Lower leg skin (tissue), 4 donors: ENCODE measurements at regions not wholly inside any gene's neighbourhood (a gene's known extent, or its start where the extent isn't known, plus 50 kb on each side); places are given as distances from the start of the nearest gene placed in this dataset.

Experiments used
- DNase-seq, 2 donors: peaks; one replicate each; pipeline ENCODE4 v3.0.0-alpha.2; 2019; ENCODE audit warnings: low spot score in 2 of 2
- H3K4me3 ChIP-seq: fragments of 200-600 bp; sonication (generic); 2 replicates; pipeline ENCODE4 v1.5.1; 2017; ENCODE audit warnings: mild to moderate bottlenecking, low read depth; ENCODE audit not compliant: poor library complexity, severe bottlenecking
- CTCF ChIP-seq, 3 donors: fragments of 450-650 bp; IDR thresholded peaks; one replicate each; pipeline ENCODE4 v1.5.1; 2016; ENCODE audit warnings: antibody characterized with exemption in 3 of 3, mild to moderate bottlenecking in 3 of 3, moderate library complexity in 2 of 3
- POLR2A ChIP-seq, 2 donors: fragments of 450-650 bp; IDR thresholded peaks; one replicate each; pipeline ENCODE4 v1.6.1; 2016 to 2017; ENCODE audit warnings: antibody characterized with exemption in 2 of 2, mild to moderate bottlenecking in 1 of 2, moderate library complexity in 1 of 2
- WGBS, 2 donors: methylation state at CpG; one replicate each; pipeline ENCODE4 v1.1.5; 2018; 5-methylcytosine and 5-hydroxymethylcytosine counted together
- intact Hi-C: fragments of 100-400 bp; cut with DNase I; formaldehyde crosslinking; loops from one replicate; pipeline ENCODE4 v1.15.0; 2023; ENCODE audit warnings: low total_unique reads

DNA sequence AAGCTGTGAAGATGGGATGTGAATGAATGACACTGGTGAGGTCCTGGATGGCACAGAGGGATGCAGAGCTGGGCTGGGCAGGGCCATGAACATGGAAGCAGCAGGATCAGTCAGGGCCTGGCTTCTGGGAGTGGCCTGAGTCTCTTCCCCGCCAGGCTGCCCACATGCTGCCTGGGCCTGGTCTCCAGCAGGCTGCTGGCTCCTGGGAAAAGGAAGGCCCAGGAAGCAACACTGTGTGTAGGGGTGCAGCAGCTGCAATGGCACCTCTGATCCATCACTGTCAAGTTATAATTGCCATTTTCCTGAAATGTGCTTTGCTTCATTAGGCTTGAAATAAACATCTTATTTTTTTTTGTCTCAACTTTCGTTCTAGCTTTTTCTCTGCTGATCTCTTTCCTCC lies 260.2 kb upstream of the N4BP1 start:
- TF ChIP-seq CTCF (IDR thresholded peaks at IDR 0.05) (no peak), POLR2A (IDR thresholded peaks at IDR 0.05) (no peak)
- 60 to 63% methylated on average over 2 of the region's 2 CpGs for WGBS, 2 donors
- H3K4me3 ChIP-seq: no peak overlapping the region
- intact Hi-C loops: no loop called here
- no peak for DNase-seq

- H3K4me3 ChIP-seq: no peak overlapping the region
- intact Hi-C loops: no loop called here
- no peak for TF ChIP-seq CTCF (IDR thresholded peaks at IDR 0.05)
- 53 to 65% methylated on average over 3 of the region's 3 CpGs for WGBS, 2 donors
- no peak for DNase-seq
Measured at GRCh38 chr16:48865520-48865919, 255.5 kb upstream of the N4BP1 start.

- intact Hi-C loops: no loop called here
- no peak for TF ChIP-seq CTCF (IDR thresholded peaks at IDR 0.05)
- no peak for TF ChIP-seq POLR2A (IDR thresholded peaks at IDR 0.05)
- 100% methylated on average over 1 of the region's 1 CpG for WGBS, 2 donors
- DNase-seq: no peak
- no peak overlapping the region for H3K4me3 ChIP-seq
Measured at GRCh38 chr16:48864055-48864454, 254.1 kb upstream of the N4BP1 start.

GRCh38 chr16:48862087-48862532 lies 252.1 kb upstream of the N4BP1 start:
- DNase-seq: no peak
- intact Hi-C loops: no loop called here
- WGBS, 2 donors: 21 to 24% methylated on average over 9 of the region's 9 CpGs
- TF ChIP-seq POLR2A (IDR thresholded peaks at IDR 0.05) (no peak), CTCF (IDR thresholded peaks at IDR 0.05) (no peak)
- H3K4me3 ChIP-seq: no peak overlapping the region

DNA sequence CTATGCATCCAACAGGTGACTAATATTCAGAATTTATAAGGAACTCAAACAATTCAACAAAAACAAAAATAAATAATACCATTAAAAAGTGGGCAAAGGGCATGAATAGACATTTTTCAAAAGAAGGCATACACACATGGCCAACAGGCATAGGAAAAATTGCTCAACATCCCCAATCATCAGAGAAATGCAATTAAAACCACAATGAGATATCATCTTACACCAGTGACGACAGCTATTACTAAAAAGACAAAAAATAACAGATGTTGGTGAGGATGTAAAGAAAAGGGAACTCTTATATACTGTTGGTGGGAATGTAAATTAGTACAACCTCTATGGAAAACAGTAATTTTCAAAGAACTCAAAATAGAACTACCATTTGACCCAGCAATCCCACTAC lies 250.4 kb upstream of the N4BP1 start:
- no peak for TF ChIP-seq POLR2A (IDR thresholded peaks at IDR 0.05)
- WGBS, 2 donors: 46 to 59% methylated on average over 1 of the region's 1 CpG
- DNase-seq: no peak
- intact Hi-C loops: no loop called here
- H3K4me3 ChIP-seq: no peak overlapping the region

- DNase-seq: no peak
- WGBS, 2 donors: 55 to 58% methylated on average over 12 of the region's 12 CpGs
- TF ChIP-seq CTCF (IDR thresholded peaks at IDR 0.05): no peak
- TF ChIP-seq POLR2A (IDR thresholded peaks at IDR 0.05): no peak
- no peak overlapping the region for H3K4me3 ChIP-seq
- intact Hi-C loops: no loop called here
Measured at GRCh38 chr16:48852951-48853350, 243.0 kb upstream of the N4BP1 start.
